GM21528 (cell line): ENCODE measurements at regions not wholly inside any gene's neighbourhood (a gene's known extent, or its start where the extent isn't known, plus 50 kb on each side); places are given as distances from the start of the nearest gene placed in this dataset.
"Not testable (repeated sequence)": the region's sequence is repeated elsewhere in the genome, so short reads cannot be mapped to it uniquely, and the experiment has no call there.

Experiments used
- ATAC-seq: cut with Tn5 transposase; IDR thresholded peaks from one replicate; pipeline ENCODE4 v1.9.1; 2021; ENCODE audit warnings: mild to moderate bottlenecking, moderate library complexity; ENCODE audit not compliant: unreplicated experiment, low FRiP score

GRCh38 chr6:106886081-106886843 lies 88.3 kb downstream of the CD24 start:
- no peak for ATAC-seq

GRCh38 chr6:106885679-106886078 lies 88.8 kb downstream of the CD24 start:
- no peak for ATAC-seq

- no peak for ATAC-seq
Observed at GRCh38 chr6:106884576-106884975, 90.0 kb downstream of the CD24 start.

GRCh38 chr6:106883808-106884262 lies 90.7 kb downstream of the CD24 start:
- no peak for ATAC-seq

DNA sequence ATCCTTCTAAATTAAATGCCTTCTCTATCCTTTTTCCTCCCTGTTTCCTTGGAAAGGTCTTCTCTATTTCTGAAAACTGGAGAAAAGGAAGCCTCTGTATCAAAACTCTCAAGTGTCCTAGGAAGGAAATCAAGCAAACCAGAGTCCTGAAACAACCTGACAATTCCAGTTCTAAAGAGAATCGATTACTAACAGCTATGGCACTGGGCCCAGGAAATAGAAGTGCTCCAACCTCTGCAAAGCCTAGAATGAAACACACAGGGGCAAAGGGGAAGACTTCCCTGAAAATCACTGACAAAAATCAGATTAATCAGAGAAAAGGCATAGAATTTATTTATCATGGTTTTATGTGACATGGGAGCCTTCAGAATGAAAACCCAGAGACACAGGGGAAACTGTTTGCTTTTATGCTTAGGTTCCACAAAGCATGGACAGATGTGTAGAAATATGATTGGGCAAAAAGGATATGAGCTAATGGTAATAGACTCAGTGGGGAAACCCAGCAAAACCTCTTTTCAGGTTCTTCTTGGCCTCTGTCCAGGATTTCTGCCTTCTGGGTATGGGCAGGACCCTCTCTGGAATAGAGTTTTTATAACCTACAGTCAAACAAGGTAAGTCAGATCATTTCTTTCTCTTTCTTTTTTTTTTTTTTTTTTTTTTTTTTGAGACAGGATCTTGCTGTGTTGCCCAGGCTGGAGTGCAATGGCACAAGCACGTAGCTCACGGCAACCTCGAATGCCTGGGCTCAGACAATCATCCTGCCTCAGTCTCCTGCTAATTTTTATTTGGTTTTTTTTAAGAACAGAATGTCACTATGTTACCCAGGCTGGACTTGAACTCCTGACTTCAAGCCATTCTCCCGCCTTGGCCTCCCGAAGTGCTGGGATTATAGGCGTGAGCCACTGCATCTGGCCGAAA lies 91.7 kb downstream of the CD24 start:
- ATAC-seq: no peak

GRCh38 chr6:106882138-106882537 lies 92.4 kb downstream of the CD24 start:
- ATAC-seq: no peak

DNA sequence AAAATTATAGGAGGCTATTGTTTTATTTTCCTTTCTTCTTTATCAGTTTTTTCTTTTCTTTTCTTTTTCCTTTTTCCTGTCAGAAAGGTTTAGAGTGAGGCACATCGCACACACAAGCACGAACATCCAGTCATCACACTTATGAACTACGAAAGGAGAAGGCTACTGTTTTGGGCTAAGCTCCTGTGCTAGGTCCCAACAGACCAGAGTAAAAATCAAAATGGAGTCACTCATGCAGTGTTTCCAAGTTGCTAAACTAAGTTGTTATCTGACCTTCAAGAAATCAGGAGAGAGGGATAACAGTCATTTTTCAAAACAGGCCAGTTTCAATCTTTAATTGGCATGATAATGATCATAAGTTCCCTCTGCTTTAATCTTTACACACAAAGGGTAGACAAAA lies 93.6 kb downstream of the CD24 start:
- ATAC-seq: no peak

GRCh38 chr6:106875782-106876321 lies 98.7 kb downstream of the CD24 start:
- no peak for ATAC-seq

DNA sequence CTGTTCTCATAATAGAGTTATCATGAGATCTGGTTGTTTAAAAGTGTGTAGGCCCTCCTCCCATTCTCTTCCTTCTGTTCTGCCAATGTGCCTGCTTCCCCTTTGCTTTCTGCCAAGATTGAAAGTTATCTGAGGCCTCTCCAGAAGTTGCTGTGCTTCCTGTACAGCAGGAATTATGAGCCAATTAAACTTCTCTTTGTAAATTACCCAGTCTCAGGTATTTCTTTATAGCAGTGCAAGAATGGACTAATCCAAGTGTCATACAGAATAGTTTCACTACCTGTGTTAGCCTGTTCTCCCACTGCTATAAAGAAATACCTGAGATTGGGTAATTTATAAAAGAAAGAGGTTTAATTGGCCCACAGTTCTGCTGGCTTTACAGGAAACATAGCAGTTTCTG lies 100.0 kb downstream of the CD24 start:
- no peak for ATAC-seq

DNA sequence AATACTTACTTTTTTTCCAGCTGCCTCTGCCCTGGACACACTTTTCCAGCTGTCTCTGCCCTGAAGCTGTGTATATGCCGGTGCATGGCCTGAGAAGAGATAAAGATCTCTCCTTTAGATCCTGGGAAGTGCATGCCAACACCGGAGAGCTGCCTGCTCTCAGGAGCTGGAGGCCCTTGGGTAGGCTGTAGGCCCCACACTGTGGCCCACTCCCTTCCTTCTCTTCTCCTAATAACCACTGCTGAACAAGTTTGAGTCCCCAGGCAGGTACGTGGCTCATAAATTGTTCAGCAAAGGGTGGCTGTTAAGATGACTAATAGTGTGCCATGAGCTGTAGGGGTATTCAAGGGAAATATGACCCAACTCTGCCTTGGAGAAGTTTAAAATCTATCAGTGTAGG lies 102.5 kb downstream of the CD24 start:
- ATAC-seq: no peak

GRCh38 chr6:106870824-106871717 lies 103.5 kb downstream of the CD24 start:
- no peak for ATAC-seq

- no peak for ATAC-seq
Observed at GRCh38 chr6:106870069-106870468, 104.5 kb downstream of the CD24 start.

GRCh38 chr6:106869203-106869602 lies 105.3 kb downstream of the CD24 start:
- ATAC-seq: no peak

DNA sequence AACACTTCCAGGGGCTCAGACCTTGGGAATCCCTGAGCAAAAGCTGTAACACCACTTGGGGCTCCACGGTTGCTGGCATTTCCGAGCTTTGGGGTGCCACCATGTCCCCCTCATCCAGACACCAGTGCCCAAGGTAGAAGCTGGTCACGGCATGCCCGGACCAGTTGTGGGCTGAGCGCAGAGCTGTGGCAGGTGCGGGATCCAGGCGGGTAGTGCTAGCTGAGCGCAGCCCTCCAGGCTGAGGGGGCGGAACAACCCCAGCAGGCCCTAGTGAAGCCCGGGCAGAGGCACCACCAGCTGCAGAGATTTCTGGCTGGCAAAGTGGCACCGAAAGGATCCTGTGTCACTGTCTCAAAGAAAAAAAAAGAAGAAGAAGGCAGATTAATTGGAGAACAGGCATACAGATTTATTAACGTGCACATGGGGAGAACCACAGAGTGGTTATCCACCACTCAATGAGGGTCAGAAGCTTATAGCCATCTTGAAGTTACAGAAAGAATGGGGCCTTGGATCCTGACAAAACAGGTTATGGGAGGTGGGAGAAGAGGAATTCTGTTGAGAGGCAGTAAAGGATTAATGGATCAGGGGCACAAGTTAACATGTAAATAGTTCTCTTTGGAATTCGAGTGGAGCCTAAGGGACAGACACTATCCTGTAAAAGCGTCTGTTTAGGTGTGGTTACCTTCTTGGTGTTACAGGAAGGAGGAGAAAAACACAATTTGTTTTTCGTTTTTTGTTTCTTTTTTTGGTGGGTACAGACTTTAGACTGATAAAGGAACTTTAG lies 107.5 kb downstream of the CD24 start:
- no peak for ATAC-seq

DNA sequence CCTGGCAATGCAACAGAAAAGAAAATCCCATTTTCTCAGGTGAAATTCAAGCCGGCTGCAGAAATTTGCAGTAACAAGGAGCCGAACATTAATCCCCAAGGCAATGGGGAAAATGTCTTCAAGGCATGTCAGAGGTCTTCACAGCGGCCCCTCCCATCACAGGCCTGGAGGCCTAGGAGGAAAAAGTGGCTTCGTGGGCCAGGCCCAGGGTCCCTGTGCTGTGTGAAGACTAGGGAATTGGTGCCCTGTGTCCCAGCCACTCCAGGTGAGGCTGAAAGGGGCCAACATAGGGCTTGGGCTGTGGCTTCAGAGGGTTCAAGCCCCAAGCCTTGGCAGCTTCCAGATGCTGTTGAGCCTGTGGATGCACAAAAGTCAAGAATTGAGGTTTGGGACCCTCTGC lies 111.7 kb downstream of the CD24 start:
- ATAC-seq: no peak

DNA sequence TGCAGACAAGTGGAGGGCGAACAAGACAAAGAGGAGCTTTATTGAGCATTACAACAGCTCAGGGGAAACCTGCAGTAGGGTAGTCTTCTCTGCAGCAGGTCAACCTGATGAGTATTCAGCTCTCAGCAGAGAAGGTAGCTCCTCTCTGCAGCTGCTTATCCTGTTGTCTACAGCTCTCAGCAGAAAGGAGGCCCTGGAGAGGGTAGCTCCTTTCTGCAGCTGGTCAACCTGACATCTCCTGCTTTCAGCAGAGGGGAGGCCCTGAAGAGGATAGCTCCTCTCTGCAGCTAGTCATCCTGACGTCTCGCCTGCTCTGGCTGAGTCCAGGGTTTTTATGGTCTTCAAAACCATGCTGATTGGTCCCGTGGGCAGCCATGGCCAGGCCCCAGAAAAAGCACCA lies 113.6 kb downstream of the CD24 start:
- no peak for ATAC-seq

- no peak for ATAC-seq
Observed at GRCh38 chr6:106858653-106859092, 115.9 kb downstream of the CD24 start.

DNA sequence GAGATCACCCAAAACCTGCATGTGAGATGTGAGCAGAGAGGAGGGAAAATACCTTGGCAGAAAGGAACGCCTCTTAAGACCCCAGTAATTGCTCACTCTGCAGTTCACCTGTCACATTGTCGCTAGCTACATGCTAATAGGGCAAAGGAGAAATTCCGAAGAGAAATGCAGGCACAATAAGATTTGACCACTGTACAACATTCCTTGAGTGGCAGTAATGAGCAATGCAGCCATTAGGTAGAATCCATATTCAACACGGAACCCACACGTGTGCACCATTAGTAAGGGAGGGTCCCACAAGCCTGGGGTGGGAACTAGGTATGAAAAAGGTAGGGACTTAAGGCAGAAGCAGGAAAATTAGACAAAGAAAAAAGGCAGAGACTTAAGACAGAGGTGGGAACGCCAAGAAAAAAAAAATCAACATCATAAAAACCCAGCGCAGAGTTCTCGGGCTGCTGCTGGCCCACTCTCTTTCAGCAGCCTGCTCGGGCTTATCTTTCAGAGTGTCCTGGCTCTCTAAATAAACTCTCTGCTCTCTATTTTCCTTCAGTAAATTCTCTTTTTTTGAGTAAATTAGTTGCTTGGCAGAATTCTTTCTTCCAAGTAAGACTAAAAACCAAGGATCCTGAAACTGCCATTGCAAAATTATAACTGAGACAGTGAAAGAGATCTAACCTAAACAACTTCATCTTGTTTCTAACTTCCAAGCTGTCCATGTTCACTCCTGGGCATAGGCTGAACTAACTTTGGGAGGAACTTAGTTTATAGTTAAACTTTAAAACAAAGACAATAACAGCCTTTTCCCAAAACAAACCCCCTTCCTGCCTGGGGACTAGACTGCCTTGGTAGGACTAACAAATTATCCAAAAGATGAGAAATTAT lies 116.5 kb downstream of the CD24 start:
- no peak for ATAC-seq

- not testable (repeated sequence) for ATAC-seq
Observed at GRCh38 chr6:106857310-106857709, 117.2 kb downstream of the CD24 start.
